WTC11 (cell line): ENCODE measurements at regions not wholly inside any gene's neighbourhood (a gene's known extent, or its start where the extent isn't known, plus 50 kb on each side); places are given as distances from the start of the nearest gene placed in this dataset.

Experiments used
- TF ChIP-seq, protein P1 (sequence below): fragments of 200-600 bp; IDR thresholded peaks from 2 replicates; pipeline ENCODE4 v1.8.0; 2022; ENCODE audit warnings: antibody characterized with exemption
- TF ChIP-seq, protein P2 (sequence below): sonication (generic); formaldehyde crosslinking; IDR thresholded peaks from 2 replicates; pipeline ENCODE4 v1.8.1; 2023; ENCODE audit warnings: mild to moderate bottlenecking, moderate library complexity, missing genetic modification reagents

DNA sequence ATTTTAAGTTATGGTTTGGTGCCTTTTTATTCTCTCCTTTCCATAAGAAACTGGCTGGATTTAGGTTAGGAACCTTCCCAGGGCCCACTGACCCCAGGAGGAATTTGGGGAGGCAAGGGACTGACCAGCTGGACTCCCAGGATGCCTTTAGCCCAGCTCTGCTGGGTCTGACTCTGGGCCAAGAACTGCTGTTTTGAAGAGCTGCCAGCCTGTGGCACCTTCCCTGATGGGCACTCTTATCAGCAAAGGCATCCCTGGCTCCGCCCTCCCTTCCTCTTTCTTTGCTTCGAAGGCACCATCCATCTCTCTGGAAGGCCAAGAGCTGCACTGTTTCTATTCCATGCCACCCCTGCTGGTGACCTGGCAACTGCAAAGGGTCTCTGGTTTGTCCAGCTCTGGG is 174.7 kb downstream of the POU4F1 start:
- TF ChIP-seq, protein P1, sequence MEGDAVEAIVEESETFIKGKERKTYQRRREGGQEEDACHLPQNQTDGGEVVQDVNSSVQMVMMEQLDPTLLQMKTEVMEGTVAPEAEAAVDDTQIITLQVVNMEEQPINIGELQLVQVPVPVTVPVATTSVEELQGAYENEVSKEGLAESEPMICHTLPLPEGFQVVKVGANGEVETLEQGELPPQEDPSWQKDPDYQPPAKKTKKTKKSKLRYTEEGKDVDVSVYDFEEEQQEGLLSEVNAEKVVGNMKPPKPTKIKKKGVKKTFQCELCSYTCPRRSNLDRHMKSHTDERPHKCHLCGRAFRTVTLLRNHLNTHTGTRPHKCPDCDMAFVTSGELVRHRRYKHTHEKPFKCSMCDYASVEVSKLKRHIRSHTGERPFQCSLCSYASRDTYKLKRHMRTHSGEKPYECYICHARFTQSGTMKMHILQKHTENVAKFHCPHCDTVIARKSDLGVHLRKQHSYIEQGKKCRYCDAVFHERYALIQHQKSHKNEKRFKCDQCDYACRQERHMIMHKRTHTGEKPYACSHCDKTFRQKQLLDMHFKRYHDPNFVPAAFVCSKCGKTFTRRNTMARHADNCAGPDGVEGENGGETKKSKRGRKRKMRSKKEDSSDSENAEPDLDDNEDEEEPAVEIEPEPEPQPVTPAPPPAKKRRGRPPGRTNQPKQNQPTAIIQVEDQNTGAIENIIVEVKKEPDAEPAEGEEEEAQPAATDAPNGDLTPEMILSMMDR: no peak
- TF ChIP-seq, protein P2, sequence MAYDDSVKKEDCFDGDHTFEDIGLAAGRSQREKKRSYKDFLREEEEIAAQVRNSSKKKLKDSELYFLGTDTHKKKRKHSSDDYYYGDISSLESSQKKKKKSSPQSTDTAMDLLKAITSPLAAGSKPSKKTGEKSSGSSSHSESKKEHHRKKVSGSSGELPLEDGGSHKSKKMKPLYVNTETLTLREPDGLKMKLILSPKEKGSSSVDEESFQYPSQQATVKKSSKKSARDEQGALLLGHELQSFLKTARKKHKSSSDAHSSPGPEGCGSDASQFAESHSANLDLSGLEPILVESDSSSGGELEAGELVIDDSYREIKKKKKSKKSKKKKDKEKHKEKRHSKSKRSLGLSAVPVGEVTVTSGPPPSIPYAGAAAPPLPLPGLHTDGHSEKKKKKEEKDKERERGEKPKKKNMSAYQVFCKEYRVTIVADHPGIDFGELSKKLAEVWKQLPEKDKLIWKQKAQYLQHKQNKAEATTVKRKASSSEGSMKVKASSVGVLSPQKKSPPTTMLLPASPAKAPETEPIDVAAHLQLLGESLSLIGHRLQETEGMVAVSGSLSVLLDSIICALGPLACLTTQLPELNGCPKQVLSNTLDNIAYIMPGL (CRISPR knock-in tag): no peak
